ENCODE measurements at regions not wholly inside any gene's neighbourhood (a gene's known extent, or its start where the extent isn't known, plus 50 kb on each side); places are given as distances from the start of the nearest gene placed in this dataset.

GRCh38 chr6:90439586-90439985, 142.9 kb upstream of the BACH2 start:
- H3K36me3 ChIP-seq (ENCODE audit: control insufficient read depth in 2 of 2, extremely low read depth in 1 of 2, insufficient read depth in 2 of 2, low read length in 2 of 2), result no peaks in the 10 kb centered on the region
- TF ChIP-seq MAX (IDR thresholded peaks at IDR 0.05; ENCODE audit: insufficient read depth, insufficient read length) (no peak), POLR2AphosphoS5 (IDR thresholded peaks at IDR 0.05; ENCODE audit: insufficient read depth, low read depth, low read length) (no peak), FOS (IDR thresholded peaks at IDR 0.05; ENCODE audit: borderline replicate concordance, insufficient read depth, low read length) (no peak), JUN (IDR thresholded peaks at IDR 0.05; ENCODE audit: borderline replicate concordance, insufficient read depth, insufficient read length, low read depth) (no peak), GATA2 (IDR thresholded peaks at IDR 0.05; ENCODE audit: insufficient read depth, insufficient read length, low read depth, low read length) (no peak), CTCF (IDR thresholded peaks at IDR 0.05; ENCODE audit: extremely low read depth in 1 of 2, insufficient read depth in 1 of 2, low read depth in 1 of 2, low read length in 2 of 2) (no peak), EZH2 (IDR thresholded peaks at IDR 0.05; ENCODE audit: borderline replicate concordance, low read depth, low read length, severe bottlenecking) (no peak)
- no peak overlapping the region for H3K27ac ChIP-seq (ENCODE audit: insufficient read depth, low read depth, low read length)
- H3K9me3 ChIP-seq (replicated peaks; ENCODE audit: control insufficient read depth, insufficient read depth, low read length), result no peaks in the 10 kb centered on the region
- FAIRE-seq, result no peak
- ChIA-PET CTCF (no interaction called here), POLR2A (no interaction called here)
- H3K9ac ChIP-seq (replicated peaks; ENCODE audit: extremely low read depth, insufficient read depth, low read length), result no peak overlapping the region
- peaks cover 9 to 15% of the 10 kb centered on the region in 2 experiments for H3K27me3 ChIP-seq (ENCODE audit: control insufficient read depth in 2 of 2, insufficient read depth in 2 of 2, low read length in 2 of 2)
- no peaks in the 10 kb centered on the region for H3K4me1 ChIP-seq (ENCODE audit: control insufficient read depth, extremely low read depth, insufficient read depth, low read length)
- H2AFZ ChIP-seq (ENCODE audit: low read depth, low read length), result no peak overlapping the region
- DNase-seq (ENCODE audit: low read depth, low spot score), result no peak
- H3K4me2 ChIP-seq (ENCODE audit: insufficient read depth, low read length), result no peak overlapping the region
- intact Hi-C loops (cut with micrococcal nuclease), result no loop called here
- BruUV-seq (replicated peaks), result no TSS peak
- H3K9me1 ChIP-seq (replicated peaks; ENCODE audit: control insufficient read depth, extremely low read depth, insufficient read depth, low read length), result no peaks in the 10 kb centered on the region
- dilution Hi-C loops (cut with MboI; ENCODE audit: extremely low pct_ligation_motif_present, low sequenced_read_pairs), result no loop called here
- H3K79me2 ChIP-seq (ENCODE audit: control insufficient read depth, insufficient read depth, low read length), result no peaks in the 10 kb centered on the region
- no peak overlapping the region for H3K4me3 ChIP-seq (replicated peaks in 1 of 3; ENCODE audit: insufficient read depth in 1 of 3, low read depth in 1 of 3, low read length in 3 of 3)
- H4K20me1 ChIP-seq (replicated peaks; ENCODE audit: control insufficient read depth, extremely low read depth, insufficient read depth, low read length), result no peaks in the 10 kb centered on the region

All from endothelial cell of umbilical vein (primary cell).